GM19455 (cell line): ENCODE measurements at regions not wholly inside any gene's neighbourhood (a gene's known extent, or its start where the extent isn't known, plus 50 kb on each side); places are given as distances from the start of the nearest gene placed in this dataset.

Experiments
- ATAC-seq: cut with Tn5 transposase; IDR thresholded peaks from one replicate; pipeline ENCODE4 v1.9.1; 2021; ENCODE audit not compliant: unreplicated experiment

GRCh38 chr11:129268371-129268770 is 76.2 kb upstream of the ARHGAP32 start:
- ATAC-seq, result no peak

GRCh38 chr11:129267716-129268115 is 75.6 kb upstream of the ARHGAP32 start:
- no peak for ATAC-seq

- ATAC-seq, result no peak
These were observed 74.4 kb upstream of the ARHGAP32 start for GRCh38 chr11:129266536-129266935.

- no peak for ATAC-seq
These were observed 73.1 kb upstream of the ARHGAP32 start for GRCh38 chr11:129265125-129265788.

- ATAC-seq, result no peak
These were observed 72.0 kb upstream of the ARHGAP32 start for GRCh38 chr11:129264114-129264513.

- ATAC-seq, result no peak
These were observed 68.6 kb upstream of the ARHGAP32 start for GRCh38 chr11:129260750-129261149.

- ATAC-seq, result no peak
These were observed 67.8 kb upstream of the ARHGAP32 start for GRCh38 chr11:129259931-129260348.

- ATAC-seq, result no peak
These were observed 66.1 kb upstream of the ARHGAP32 start for GRCh38 chr11:129258205-129258604.

GRCh38 chr11:129257512-129257911 is 65.4 kb upstream of the ARHGAP32 start:
- no peak for ATAC-seq

GRCh38 chr11:129252621-129253020 is 60.5 kb upstream of the ARHGAP32 start:
- no peak for ATAC-seq

GRCh38 chr11:129251067-129251466 is 58.9 kb upstream of the ARHGAP32 start:
- ATAC-seq, result no peak

GRCh38 chr11:129249923-129250322 is 57.8 kb upstream of the ARHGAP32 start:
- ATAC-seq, result no peak

- ATAC-seq, result no peak
These were observed 57.2 kb upstream of the ARHGAP32 start for GRCh38 chr11:129249351-129249750.

GRCh38 chr11:129248618-129249017 is 56.5 kb upstream of the ARHGAP32 start:
- no peak for ATAC-seq

- no peak for ATAC-seq
These were observed 55.0 kb upstream of the ARHGAP32 start for GRCh38 chr11:129247135-129247534.

- no peak for ATAC-seq
These were observed 50.7 kb upstream of the ARHGAP32 start for GRCh38 chr11:129242855-129243254.
